ENCODE measurements at regions not wholly inside any gene's neighbourhood (a gene's known extent, or its start where the extent isn't known, plus 50 kb on each side); places are given as distances from the start of the nearest gene placed in this dataset.

DNA sequence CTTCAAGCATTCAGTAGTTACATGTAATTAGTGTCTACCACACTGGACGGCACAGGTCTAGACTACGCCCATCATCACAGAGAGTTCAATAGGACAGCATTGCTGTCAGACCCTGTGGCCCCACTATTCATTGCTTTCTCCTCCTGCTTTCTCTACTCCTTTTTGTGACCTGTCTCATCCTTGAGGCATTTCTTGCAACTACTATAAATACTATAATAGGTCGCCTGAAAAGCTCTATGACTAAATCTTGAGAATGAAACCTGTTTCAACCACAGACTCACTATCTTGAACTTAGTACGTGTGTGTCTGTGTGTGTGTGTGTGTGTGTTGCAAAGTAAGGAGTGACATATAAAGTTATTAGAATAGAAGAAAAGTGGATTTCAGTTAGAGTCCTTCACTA, 252.9 kb upstream of the KLF3 start:
- no peaks in the 10 kb centered on the region for H3K27me3 ChIP-seq (ENCODE audit: insufficient read depth, poor library complexity, severe bottlenecking)
- H3K4me3 ChIP-seq (replicated peaks; ENCODE audit: insufficient read depth, low read length): no peak overlapping the region
- no peak overlapping the region for H3K27ac ChIP-seq (replicated peaks)
- DNase-seq (ENCODE audit: low read depth in 1 of 2, low spot score in 1 of 2): no peak
- no peak for TF ChIP-seq REST (IDR thresholded peaks at IDR 0.05; ENCODE audit: insufficient replicate concordance, low read depth)
- TF ChIP-seq, protein P1, sequence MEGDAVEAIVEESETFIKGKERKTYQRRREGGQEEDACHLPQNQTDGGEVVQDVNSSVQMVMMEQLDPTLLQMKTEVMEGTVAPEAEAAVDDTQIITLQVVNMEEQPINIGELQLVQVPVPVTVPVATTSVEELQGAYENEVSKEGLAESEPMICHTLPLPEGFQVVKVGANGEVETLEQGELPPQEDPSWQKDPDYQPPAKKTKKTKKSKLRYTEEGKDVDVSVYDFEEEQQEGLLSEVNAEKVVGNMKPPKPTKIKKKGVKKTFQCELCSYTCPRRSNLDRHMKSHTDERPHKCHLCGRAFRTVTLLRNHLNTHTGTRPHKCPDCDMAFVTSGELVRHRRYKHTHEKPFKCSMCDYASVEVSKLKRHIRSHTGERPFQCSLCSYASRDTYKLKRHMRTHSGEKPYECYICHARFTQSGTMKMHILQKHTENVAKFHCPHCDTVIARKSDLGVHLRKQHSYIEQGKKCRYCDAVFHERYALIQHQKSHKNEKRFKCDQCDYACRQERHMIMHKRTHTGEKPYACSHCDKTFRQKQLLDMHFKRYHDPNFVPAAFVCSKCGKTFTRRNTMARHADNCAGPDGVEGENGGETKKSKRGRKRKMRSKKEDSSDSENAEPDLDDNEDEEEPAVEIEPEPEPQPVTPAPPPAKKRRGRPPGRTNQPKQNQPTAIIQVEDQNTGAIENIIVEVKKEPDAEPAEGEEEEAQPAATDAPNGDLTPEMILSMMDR (IDR thresholded peaks at IDR 0.05; ENCODE audit: insufficient read depth, low read length): no peak
- no peak for TF ChIP-seq GABPA (IDR thresholded peaks at IDR 0.05; ENCODE audit: low read depth)
- no peak for TF ChIP-seq SPI1 (IDR thresholded peaks at IDR 0.05; ENCODE audit: borderline replicate concordance, low read depth)
- no peak for TF ChIP-seq POLR2AphosphoS5 (IDR thresholded peaks at IDR 0.05; ENCODE audit: low read depth)

DNA sequence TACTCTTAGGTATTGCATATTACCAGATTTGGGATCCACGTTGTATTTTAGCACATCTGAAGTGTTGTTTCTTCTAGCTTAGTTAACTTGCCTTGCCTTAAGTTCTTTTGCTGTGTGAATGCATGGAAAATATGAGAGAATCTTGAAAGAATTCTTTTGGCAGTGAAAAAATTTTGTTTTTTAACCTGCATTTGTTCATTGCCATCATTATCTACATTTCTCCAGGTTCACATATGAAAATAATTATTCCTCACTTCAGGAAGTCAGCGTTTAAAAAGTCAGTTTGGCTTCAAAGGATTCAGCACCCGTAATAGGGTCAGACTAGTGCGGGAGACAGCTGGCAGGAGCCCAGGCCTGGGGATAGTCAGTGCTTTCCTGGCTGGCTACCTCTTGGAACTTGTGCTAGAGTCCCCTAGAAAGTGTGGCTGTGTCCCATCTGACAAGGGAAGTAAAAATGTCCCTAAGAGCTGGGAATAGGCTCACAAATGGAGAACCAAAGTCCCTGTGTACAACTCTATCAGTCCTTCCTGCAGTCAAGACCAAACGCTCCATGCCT, 251.9 kb upstream of the KLF3 start:
- no peak overlapping the region for H3K27ac ChIP-seq (replicated peaks)
- DNase-seq (ENCODE audit: low read depth in 1 of 2, low spot score in 1 of 2): no peak
- no peak for TF ChIP-seq POLR2AphosphoS5 (IDR thresholded peaks at IDR 0.05; ENCODE audit: low read depth)
- no peak for TF ChIP-seq SPI1 (IDR thresholded peaks at IDR 0.05; ENCODE audit: borderline replicate concordance, low read depth)
- TF ChIP-seq, protein P1 (IDR thresholded peaks at IDR 0.05; ENCODE audit: insufficient read depth, low read length): no peak
- TF ChIP-seq REST (IDR thresholded peaks at IDR 0.05; ENCODE audit: insufficient replicate concordance, low read depth): no peak

GRCh38 chr4:38413524-38414341, 250.3 kb upstream of the KLF3 start:
- H3K27ac ChIP-seq (replicated peaks): no peak overlapping the region
- DNase-seq (ENCODE audit: low read depth in 1 of 2, low spot score in 1 of 2): no peak

More for the DNA sequence above, 251.9 kb upstream of the KLF3 start:
- Histone ChIP-seq H3K27me3 (ENCODE audit: insufficient read depth, poor library complexity, severe bottlenecking) (no peaks in the 10 kb centered on the region), H3K4me3 (replicated peaks; ENCODE audit: insufficient read depth, low read length) (no peak overlapping the region)

More at GRCh38 chr4:38413524-38414341, 250.3 kb upstream of the KLF3 start:
- TF ChIP-seq POLR2AphosphoS5 (IDR thresholded peaks at IDR 0.05; ENCODE audit: low read depth): no peak
- no peak for TF ChIP-seq GABPA (IDR thresholded peaks at IDR 0.05; ENCODE audit: low read depth)
- TF ChIP-seq, protein P1 (IDR thresholded peaks at IDR 0.05; ENCODE audit: insufficient read depth, low read length): no peak
- TF ChIP-seq SPI1 (IDR thresholded peaks at IDR 0.05; ENCODE audit: borderline replicate concordance, low read depth): no peak
- TF ChIP-seq REST (IDR thresholded peaks at IDR 0.05; ENCODE audit: insufficient replicate concordance, low read depth): no peak
- Histone ChIP-seq H3K27me3 (ENCODE audit: insufficient read depth, poor library complexity, severe bottlenecking) (no peaks in the 10 kb centered on the region), H3K4me3 (replicated peaks; ENCODE audit: insufficient read depth, low read length) (no peak overlapping the region)

Data from HL-60 (cell line).